Esophagus muscularis mucosa (tissue), 4 donors: ENCODE measurements at regions not wholly inside any gene's neighbourhood (a gene's known extent, or its start where the extent isn't known, plus 50 kb on each side); places are given as distances from the start of the nearest gene placed in this dataset.

ENCODE experiments used
- DNase-seq: peaks from one replicate; pipeline ENCODE4 v3.0.0-alpha.2; 2017; ENCODE audit errors: extremely low spot score
- H3K27ac ChIP-seq, 4 donors: fragments of 200-600 bp; sonication (generic); replicated peaks in 1 of 4; 1 replicate in 3 of 4; 2 replicates in 1 of 4; pipeline ENCODE4 v1.5.1; 2016 to 2019; ENCODE audit warnings: mild to moderate bottlenecking in 1 of 4
- H3K27me3 ChIP-seq, 4 donors: fragments of 200-600 bp; sonication (generic); one replicate each; pipeline versions ENCODE4 v1.5.1 to v1.6.0; 2016 to 2019
- H3K36me3 ChIP-seq, 4 donors: fragments of 200-600 bp; sonication (generic); one replicate each; pipeline ENCODE4 v1.5.1; 2016 to 2019
- H3K4me1 ChIP-seq, 4 donors: fragments of 200-600 bp; sonication (generic); one replicate each; pipeline ENCODE4 v1.5.1; 2016 to 2019
- H3K4me3 ChIP-seq, 4 donors: fragments of 200-600 bp; sonication (generic); 1 replicate in 2 of 4; 2 replicates in 2 of 4; pipeline ENCODE4 v1.5.1; 2016 to 2019; ENCODE audit warnings: mild to moderate bottlenecking in 4 of 4, moderate library complexity in 1 of 4
- H3K9me3 ChIP-seq, 4 donors: fragments of 200-600 bp; sonication (generic); 1 replicate in 3 of 4; 2 replicates in 1 of 4; pipeline ENCODE4 v1.5.1; 2016 to 2019
- CTCF ChIP-seq, 3 experiments: fragments of 200-600 bp in 2 of 3; fragments of 450-650 bp in 1 of 3; sonication (generic) in 2 of 3; IDR thresholded peaks; one replicate each; pipeline ENCODE4 v1.5.1; 2017 to 2019; ENCODE audit warnings: antibody characterized with exemption in 3 of 3, mild to moderate bottlenecking in 2 of 3, moderate library complexity in 1 of 3
- EP300 ChIP-seq: sonication (generic); formaldehyde crosslinking; IDR thresholded peaks from one replicate; pipeline ENCODE4 v1.6.1; 2017; ENCODE audit warnings: antibody characterized with exemption
- POLR2A ChIP-seq: fragments of 450-650 bp; IDR thresholded peaks from one replicate; pipeline ENCODE4 v1.6.1; 2017; ENCODE audit warnings: antibody characterized with exemption, moderate library complexity, mild to moderate bottlenecking, low read depth
- POLR2AphosphoS5 ChIP-seq, 2 donors: sonication (generic); formaldehyde crosslinking; IDR thresholded peaks; one replicate each; pipeline ENCODE4 v1.6.1; 2017; ENCODE audit warnings: antibody characterized with exemption in 2 of 2
- WGBS: methylation state at CpG from one replicate; pipeline ENCODE4 v1.1.5; 2018; 5-methylcytosine and 5-hydroxymethylcytosine counted together
- intact Hi-C: fragments of 100-400 bp; cut with DNase I; formaldehyde crosslinking; loops from one replicate; pipeline ENCODE4 v1.15.1; 2023

GRCh38 chr18:10399465-10399864 lies 55.0 kb upstream of the APCDD1 start:
- intact Hi-C loops: no loop called here
- no peak for TF ChIP-seq EP300
- no peak for TF ChIP-seq POLR2A
- no peak for TF ChIP-seq CTCF (IDR thresholded peaks at IDR 0.05)
- TF ChIP-seq POLR2AphosphoS5 (IDR thresholded peaks at IDR 0.05): no peak
- H3K4me3 ChIP-seq: no peak overlapping the region
- H3K36me3 ChIP-seq: no peaks in the 10 kb centered on the region
- 75% methylated on average over 5 of the region's 5 CpGs for whole genome bisulfite sequencing
- peak; percentile 12 for DNase-seq
- H3K4me1 ChIP-seq: peaks cover 0 to 10% (median 4%) of the 10 kb centered on the region in 4 donors
- H3K27ac ChIP-seq: no peak overlapping the region
- no peaks in the 10 kb centered on the region for H3K9me3 ChIP-seq
- peaks cover 0 to 11% (median 0%) of the 10 kb centered on the region in 4 donors for H3K27me3 ChIP-seq

GRCh38 chr18:10400534-10401307 lies 53.7 kb upstream of the APCDD1 start:
- peaks cover 0 to 17% (median 0%) of the 10 kb centered on the region in 4 donors for H3K27me3 ChIP-seq
- WGBS: 59% methylated on average over 11 of the region's 11 CpGs
- peaks cover 0 to 10% (median 4%) of the 10 kb centered on the region in 4 donors for H3K4me1 ChIP-seq
- no peak overlapping the region for H3K4me3 ChIP-seq
- no peak overlapping the region for H3K27ac ChIP-seq
- no peaks in the 10 kb centered on the region for H3K9me3 ChIP-seq
- TF ChIP-seq POLR2A (no peak), CTCF (IDR thresholded peaks at IDR 0.05) (no peak), POLR2AphosphoS5 (IDR thresholded peaks at IDR 0.05) (no peak), EP300 (no peak)
- H3K36me3 ChIP-seq: no peaks in the 10 kb centered on the region
- DNase-seq: no peak
- intact Hi-C loops: no loop called here

GRCh38 chr18:10401521-10401920 lies 52.9 kb upstream of the APCDD1 start:
- 6% methylated on average over 4 of the region's 5 CpGs for WGBS
- intact Hi-C loops: no loop called here
- Histone ChIP-seq H3K27ac (no peak overlapping the region), H3K4me3 (no peak overlapping the region), H3K27me3 (peaks cover 0 to 25% (median 0%) of the 10 kb centered on the region in 4 donors), H3K36me3 (no peaks in the 10 kb centered on the region), H3K9me3 (no peaks in the 10 kb centered on the region), H3K4me1 (peaks cover 0 to 10% (median 4%) of the 10 kb centered on the region in 4 donors)
- peak; percentile 86 for DNase-seq
- TF ChIP-seq POLR2A: no peak
- TF ChIP-seq EP300: no peak
- TF ChIP-seq CTCF (IDR thresholded peaks at IDR 0.05): no peak
- TF ChIP-seq POLR2AphosphoS5 (IDR thresholded peaks at IDR 0.05): no peak

- intact Hi-C loops: no loop called here
- no peaks in the 10 kb centered on the region for H3K9me3 ChIP-seq
- no peak overlapping the region for H3K27ac ChIP-seq
Observed at GRCh38 chr18:10401930-10402329, 52.5 kb upstream of the APCDD1 start.

More at GRCh38 chr18:10401930-10402329, 52.5 kb upstream of the APCDD1 start:
- Histone ChIP-seq H3K27me3 (peaks cover 0 to 26% (median 0%) of the 10 kb centered on the region in 4 donors), H3K36me3 (no peaks in the 10 kb centered on the region), H3K4me3 (no peak overlapping the region), H3K4me1 (peaks cover 0 to 10% (median 4%) of the 10 kb centered on the region in 4 donors)
- no peak for TF ChIP-seq POLR2AphosphoS5 (IDR thresholded peaks at IDR 0.05)
- no peak for TF ChIP-seq EP300
- TF ChIP-seq CTCF (IDR thresholded peaks at IDR 0.05): no peak
- TF ChIP-seq POLR2A: no peak
- 79% methylated on average over 6 of the region's 6 CpGs for WGBS
- no peak for DNase-seq
